Osteoblast (primary cell): ENCODE measurements at regions not wholly inside any gene's neighbourhood (a gene's known extent, or its start where the extent isn't known, plus 50 kb on each side); places are given as distances from the start of the nearest gene placed in this dataset.

Experiments
- DNase-seq: peaks from one replicate; pipeline ENCODE4 v3.0.0; 2011; ENCODE audit warnings: low spot score, mixed read lengths; ENCODE audit not compliant: insufficient read length; ENCODE audit errors: missing footprints
- H2AFZ ChIP-seq: 2 replicates; pipeline ENCODE4 v1.6.0; 2011; ENCODE audit warnings: mild to moderate bottlenecking, low read length
- H3K27ac ChIP-seq: 2 replicates; pipeline ENCODE4 v1.5.1; 2011; ENCODE audit warnings: mild to moderate bottlenecking, low read depth, low read length, moderate library complexity
- H3K27me3 ChIP-seq: 2 replicates; pipeline ENCODE4 v1.6.0; 2012; ENCODE audit warnings: mild to moderate bottlenecking, control low read depth, inconsistent platforms, low read length, moderate library complexity; ENCODE audit not compliant: insufficient read depth
- H3K36me3 ChIP-seq: 2 replicates; pipeline ENCODE4 v1.5.1; 2011; ENCODE audit warnings: mild to moderate bottlenecking, low read length, control low read depth, moderate library complexity; ENCODE audit not compliant: insufficient read depth
- H3K4me1 ChIP-seq: 2 replicates; pipeline ENCODE4 v1.5.1; 2011; ENCODE audit warnings: mild to moderate bottlenecking, low read length, control low read depth, moderate library complexity; ENCODE audit not compliant: insufficient read depth
- H3K4me2 ChIP-seq: 2 replicates; pipeline ENCODE4 v1.6.0; 2011; ENCODE audit warnings: mild to moderate bottlenecking, low read length; ENCODE audit not compliant: insufficient read depth
- H3K4me3 ChIP-seq: fragments of 200-600 bp; sonication (generic); 3 replicates; pipeline ENCODE4 v1.5.1; 2012; ENCODE audit warnings: mild to moderate bottlenecking, low read length, inconsistent platforms; ENCODE audit not compliant: insufficient read depth
- H3K79me2 ChIP-seq: 2 replicates; pipeline ENCODE4 v1.6.0; 2012; ENCODE audit warnings: mild to moderate bottlenecking, low read length, control low read depth, inconsistent platforms; ENCODE audit not compliant: insufficient read depth
- H3K9me3 ChIP-seq: 2 replicates; pipeline ENCODE4 v1.5.1; 2011; ENCODE audit warnings: low read depth, low read length, control low read depth
- H4K20me1 ChIP-seq: 2 replicates; pipeline ENCODE4 v1.6.0; 2012; ENCODE audit warnings: mild to moderate bottlenecking, low read length, control low read depth; ENCODE audit not compliant: insufficient read depth
- TF ChIP-seq, protein P1 (sequence below): IDR thresholded peaks from 2 replicates; pipeline ENCODE4 v1.5.1; 2011; ENCODE audit warnings: mild to moderate bottlenecking, low read depth, low read length, moderate library complexity; ENCODE audit errors: extremely low read depth

DNA sequence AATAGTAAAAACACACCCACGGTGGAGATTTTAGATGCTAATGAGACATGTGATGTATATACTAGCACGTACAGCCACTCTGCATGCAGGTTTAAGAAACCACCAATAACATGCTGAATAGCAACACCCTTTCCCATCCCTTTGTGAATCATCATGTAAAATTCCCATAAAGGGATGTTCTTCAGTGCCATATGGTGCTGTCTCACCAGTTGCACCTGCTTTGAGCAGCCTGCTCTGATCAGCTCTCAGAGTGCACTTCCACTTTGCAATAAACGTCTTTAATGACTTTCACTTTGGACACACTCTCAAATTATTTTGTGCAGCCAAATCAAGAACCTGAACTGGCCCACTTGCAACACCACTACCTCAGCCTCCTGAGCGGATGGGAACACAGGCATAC lies 615.0 kb downstream of the ANKRD7 start:
- Histone ChIP-seq H3K4me1 (no peaks in the 10 kb centered on the region), H3K27ac (no peak overlapping the region), H3K4me3 (no peak overlapping the region), H3K79me2 (no peaks in the 10 kb centered on the region), H2AFZ (no peak overlapping the region), H3K36me3 (no peaks in the 10 kb centered on the region), H3K9me3 (peaks cover 3% of the 10 kb centered on the region), H3K4me2 (no peak overlapping the region), H3K27me3 (no peaks in the 10 kb centered on the region), H4K20me1 (no peaks in the 10 kb centered on the region)
- TF ChIP-seq, protein P1, sequence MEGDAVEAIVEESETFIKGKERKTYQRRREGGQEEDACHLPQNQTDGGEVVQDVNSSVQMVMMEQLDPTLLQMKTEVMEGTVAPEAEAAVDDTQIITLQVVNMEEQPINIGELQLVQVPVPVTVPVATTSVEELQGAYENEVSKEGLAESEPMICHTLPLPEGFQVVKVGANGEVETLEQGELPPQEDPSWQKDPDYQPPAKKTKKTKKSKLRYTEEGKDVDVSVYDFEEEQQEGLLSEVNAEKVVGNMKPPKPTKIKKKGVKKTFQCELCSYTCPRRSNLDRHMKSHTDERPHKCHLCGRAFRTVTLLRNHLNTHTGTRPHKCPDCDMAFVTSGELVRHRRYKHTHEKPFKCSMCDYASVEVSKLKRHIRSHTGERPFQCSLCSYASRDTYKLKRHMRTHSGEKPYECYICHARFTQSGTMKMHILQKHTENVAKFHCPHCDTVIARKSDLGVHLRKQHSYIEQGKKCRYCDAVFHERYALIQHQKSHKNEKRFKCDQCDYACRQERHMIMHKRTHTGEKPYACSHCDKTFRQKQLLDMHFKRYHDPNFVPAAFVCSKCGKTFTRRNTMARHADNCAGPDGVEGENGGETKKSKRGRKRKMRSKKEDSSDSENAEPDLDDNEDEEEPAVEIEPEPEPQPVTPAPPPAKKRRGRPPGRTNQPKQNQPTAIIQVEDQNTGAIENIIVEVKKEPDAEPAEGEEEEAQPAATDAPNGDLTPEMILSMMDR, result no peak
- no peak for DNase-seq

DNA sequence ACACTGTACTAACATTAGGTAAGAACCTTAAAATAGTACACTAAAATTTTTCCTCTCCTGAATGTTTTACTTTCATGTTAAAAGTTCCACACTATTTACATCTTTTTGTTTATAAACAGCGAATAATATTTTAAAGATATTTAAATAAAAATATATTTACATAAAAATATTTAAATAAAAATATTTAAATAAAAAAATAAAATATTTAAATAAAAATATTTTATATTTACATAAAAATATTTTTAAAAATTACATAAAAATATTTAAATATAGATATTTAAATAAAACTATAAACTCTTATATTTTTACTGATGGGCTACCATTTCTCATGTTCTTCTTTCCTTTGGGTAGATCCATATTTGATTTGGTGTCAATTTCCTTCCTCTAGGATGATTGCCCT lies 619.0 kb downstream of the ANKRD7 start:
- H3K4me2 ChIP-seq, result no peak overlapping the region
- H4K20me1 ChIP-seq, result no peaks in the 10 kb centered on the region
- peaks cover 5% of the 10 kb centered on the region for H3K9me3 ChIP-seq
- H3K27ac ChIP-seq, result no peak overlapping the region
- H3K36me3 ChIP-seq, result no peaks in the 10 kb centered on the region
- TF ChIP-seq, protein P1, result no peak
- H3K4me1 ChIP-seq, result no peaks in the 10 kb centered on the region
- H2AFZ ChIP-seq, result no peak overlapping the region
- no peak overlapping the region for H3K4me3 ChIP-seq
- no peak for DNase-seq
- H3K27me3 ChIP-seq, result no peaks in the 10 kb centered on the region
- H3K79me2 ChIP-seq, result no peaks in the 10 kb centered on the region

DNA sequence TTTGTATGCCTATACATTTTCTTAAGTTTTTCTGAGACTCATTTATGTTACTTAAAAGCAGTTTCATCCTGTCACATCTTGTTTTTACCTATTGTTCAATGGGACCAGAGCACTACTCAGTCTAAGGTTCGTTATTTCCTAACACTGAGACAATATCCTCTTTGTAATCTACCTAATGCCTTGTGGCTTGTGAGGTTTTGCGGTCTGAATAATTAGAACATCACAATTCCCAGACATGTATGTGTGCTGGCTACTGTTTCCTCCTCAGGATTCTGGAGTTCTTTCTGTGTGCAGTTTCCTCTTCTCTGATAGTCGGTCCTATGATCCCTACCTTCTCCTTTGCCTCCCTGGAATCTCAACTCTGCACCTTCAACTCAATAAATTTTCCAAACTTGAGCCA lies 620.2 kb downstream of the ANKRD7 start:
- H3K4me3 ChIP-seq, result no peak overlapping the region
- no peaks in the 10 kb centered on the region for H3K79me2 ChIP-seq
- no peak for DNase-seq
- H3K27ac ChIP-seq, result no peak overlapping the region
- H3K36me3 ChIP-seq, result no peaks in the 10 kb centered on the region
- peaks cover 4% of the 10 kb centered on the region for H3K9me3 ChIP-seq
- no peaks in the 10 kb centered on the region for H4K20me1 ChIP-seq
- no peak overlapping the region for H3K4me2 ChIP-seq
- H3K4me1 ChIP-seq, result no peaks in the 10 kb centered on the region
- H2AFZ ChIP-seq, result no peak overlapping the region
- no peaks in the 10 kb centered on the region for H3K27me3 ChIP-seq
- TF ChIP-seq, protein P1, result no peak

DNA sequence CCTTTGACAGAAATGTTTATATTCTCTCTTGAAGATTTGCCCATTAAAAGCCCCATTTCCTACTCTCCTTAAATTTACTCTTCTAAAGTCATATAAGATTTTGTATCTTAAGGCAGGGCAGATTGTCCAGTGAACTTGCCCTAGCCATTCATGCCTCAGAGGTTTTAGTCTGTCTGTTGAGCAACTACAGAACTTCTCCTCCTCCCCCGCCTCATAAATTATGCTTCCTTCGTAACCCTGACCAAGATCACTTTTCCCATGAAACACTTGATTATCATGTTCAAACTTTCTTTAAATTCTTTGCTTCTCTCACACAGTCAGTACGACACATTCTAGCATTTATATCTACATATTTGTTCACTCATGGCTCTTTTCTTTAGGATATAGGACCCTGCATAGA lies 621.3 kb downstream of the ANKRD7 start:
- TF ChIP-seq, protein P1, result no peak
- Histone ChIP-seq H3K9me3 (peaks cover 7% of the 10 kb centered on the region), H3K4me2 (no peak overlapping the region), H3K4me1 (no peaks in the 10 kb centered on the region), H3K79me2 (no peaks in the 10 kb centered on the region), H3K36me3 (no peaks in the 10 kb centered on the region), H3K27ac (no peak overlapping the region), H3K27me3 (no peaks in the 10 kb centered on the region), H4K20me1 (no peaks in the 10 kb centered on the region), H3K4me3 (no peak overlapping the region), H2AFZ (no peak overlapping the region)
- no peak for DNase-seq
